Hepatocyte (in vitro differentiated cells): ENCODE measurements at regions not wholly inside any gene's neighbourhood (a gene's known extent, or its start where the extent isn't known, plus 50 kb on each side); places are given as distances from the start of the nearest gene placed in this dataset.

Source experiments
- CTCF ChIP-seq: fragments of 200-600 bp; sonication (generic); IDR thresholded peaks from 2 replicates; pipeline ENCODE4 v1.5.1; 2016; ENCODE audit warnings: antibody characterized with exemption, mild to moderate bottlenecking; ENCODE audit not compliant: poor library complexity
- EZH2phosphoT487 ChIP-seq: fragments of 200-600 bp; sonication (generic); IDR thresholded peaks from one replicate; pipeline ENCODE4 v1.6.1; 2018; ENCODE audit warnings: antibody characterized with exemption, mild to moderate bottlenecking, low read depth, moderate library complexity; ENCODE audit not compliant: unreplicated experiment, severe bottlenecking

GRCh38 chr7:26029911-26030310, 122.1 kb upstream of the NFE2L3 start:
- no peak for TF ChIP-seq CTCF
- no peak for TF ChIP-seq EZH2phosphoT487
